Superior temporal gyrus (tissue), 1 donor: ENCODE measurements at regions not wholly inside any gene's neighbourhood (a gene's known extent, or its start where the extent isn't known, plus 50 kb on each side); places are given as distances from the start of the nearest gene placed in this dataset.
A peak's percentile ranks its signal among the peaks of the same experiment; 100 is the strongest.

Experiments
- DNase-seq: peaks from one replicate; pipeline ENCODE4 v3.0.0-alpha.2; 2016; ENCODE audit errors: extremely low spot score

GRCh38 chr15:98272625-98273024, 312.1 kb downstream of the ARRDC4 start:
- no peak for DNase-seq

- DNase-seq = no peak
Observed at GRCh38 chr15:98276018-98276417, 315.5 kb downstream of the ARRDC4 start.

- no peak for DNase-seq
Observed at GRCh38 chr15:98277602-98278001, 317.1 kb downstream of the ARRDC4 start.

GRCh38 chr15:98280284-98280975, 319.9 kb downstream of the ARRDC4 start:
- no peak for DNase-seq

GRCh38 chr15:98281130-98281529, 320.6 kb downstream of the ARRDC4 start:
- DNase-seq = no peak

GRCh38 chr15:98282656-98283332, 322.3 kb downstream of the ARRDC4 start:
- DNase-seq = no peak

GRCh38 chr15:98286200-98286599, 325.7 kb downstream of the ARRDC4 start:
- no peak for DNase-seq

- no peak for DNase-seq
Observed at GRCh38 chr15:98286831-98287230, 326.3 kb downstream of the ARRDC4 start.

- no peak for DNase-seq
Observed at GRCh38 chr15:98288091-98288590, 327.6 kb downstream of the ARRDC4 start.

- no peak for DNase-seq
Observed at GRCh38 chr15:98289747-98290146, 329.2 kb downstream of the ARRDC4 start.

- DNase-seq = peak; percentile 53
Observed at GRCh38 chr15:98292442-98293240, 332.1 kb downstream of the ARRDC4 start.

- no peak for DNase-seq
Observed at GRCh38 chr15:98294126-98294525, 333.6 kb downstream of the ARRDC4 start.

GRCh38 chr15:98295101-98295759, 334.7 kb downstream of the ARRDC4 start:
- DNase-seq = peak; percentile 51

GRCh38 chr15:98296653-98297052, 336.1 kb downstream of the ARRDC4 start:
- DNase-seq = no peak

GRCh38 chr15:98304371-98304770, 343.9 kb downstream of the ARRDC4 start:
- DNase-seq = no peak

GRCh38 chr15:98308117-98308516, 340.2 kb upstream of the IGF1R start:
- no peak for DNase-seq

GRCh38 chr15:98311566-98312188, 336.7 kb upstream of the IGF1R start:
- DNase-seq = peak; percentile 95

GRCh38 chr15:98312913-98313312, 335.4 kb upstream of the IGF1R start:
- DNase-seq = no peak

GRCh38 chr15:98315971-98316370, 332.4 kb upstream of the IGF1R start:
- no peak for DNase-seq

GRCh38 chr15:98321896-98322295, 326.4 kb upstream of the IGF1R start:
- DNase-seq = no peak

- DNase-seq = no peak
Observed at GRCh38 chr15:98322581-98322980, 325.8 kb upstream of the IGF1R start.
